HCT116 (cell line): ENCODE measurements at regions not wholly inside any gene's neighbourhood (a gene's known extent, or its start where the extent isn't known, plus 50 kb on each side); places are given as distances from the start of the nearest gene placed in this dataset.

Experiments used
- ATAC-seq: fragments of 200-7000 bp; cut with Tn5 transposase; 2 replicates; pipeline ENCODE4 v1.9.1; 2020; ENCODE audit warnings: mild to moderate bottlenecking, moderate library complexity
- BruUV-seq: library from RNA; stranded (reverse); fragments of 400-500 nt; replicated peaks from 2 replicates; lab custom pipeline; 2021; lab: Mats Ljungman, UMichigan
- CTCF ChIA-PET: fragments of 300-600 bp; sonication (Branson Sonifier 250); formaldehyde crosslinking; loops from one replicate; lab custom pipeline; 2021; ENCODE audit warnings: antibody characterized with exemption; lab: Charles Lee
- POLR2A ChIA-PET: fragments of 300-600, 350-600 bp; sonication (Branson Sonifier 250); formaldehyde crosslinking; loops from one replicate; lab custom pipeline; 2021; ENCODE audit warnings: antibody characterized with exemption; lab: Charles Lee
- RAD21 ChIA-PET, 2 experiments: fragments of 300-600 bp; sonication (Branson Sonifier 250); formaldehyde crosslinking; loops; one replicate each; lab custom pipeline; 2023; ENCODE audit warnings: low total read pairs in 2 of 2; ENCODE audit not compliant: uncharacterized antibody in 2 of 2, unreplicated experiment in 2 of 2, low non-redundant PET in 1 of 2; lab: Charles Lee
- DNase-seq: peaks from one replicate; pipeline ENCODE4 v3.0.0-alpha.2; 2010; ENCODE audit warnings: low read depth, low spot score
- H2AFZ ChIP-seq: fragments of 200-600 bp; shearing (Covaris generic), sonication (generic); 2 replicates; pipeline ENCODE4 v1.6.1; 2017; ENCODE audit warnings: low read depth, mixed run types, mixed read lengths, antibody characterized with exemption, low read length; ENCODE audit not compliant: poor library complexity, severe bottlenecking
- H3K27ac ChIP-seq: 2 replicates; pipeline ENCODE4 v1.5.1; 2012; ENCODE audit warnings: low read depth, low read length
- H3K27me3 ChIP-seq: fragments of 200-600 bp; sonication (generic); 2 replicates; pipeline ENCODE4 v1.6.1; 2016; ENCODE audit warnings: mixed run types, low read length, mixed read lengths; ENCODE audit not compliant: insufficient read depth
- H3K36me3 ChIP-seq, 2 experiments: fragments of 200-500 bp in 1 of 2; fragments of 200-600 bp in 1 of 2; sonication (Bioruptor generic) in 1 of 2; sonication (generic) in 1 of 2; 2 replicates each; pipeline versions ENCODE4 v1.5.1 to v1.6.1; 2014 to 2016; ENCODE audit warnings: low read length in 2 of 2, inconsistent platforms in 1 of 2, mixed read lengths in 1 of 2, mixed run types in 1 of 2; ENCODE audit not compliant: insufficient read depth in 2 of 2, control insufficient read depth in 1 of 2
- H3K4me1 ChIP-seq, 2 experiments: fragments of 200-600 bp in 1 of 2; sonication (generic) in 1 of 2; 2 replicates each; pipeline versions ENCODE4 v1.5.1 to v1.6.1; 2012 to 2017; ENCODE audit warnings: low read length in 2 of 2, inconsistent platforms in 1 of 2, mild to moderate bottlenecking in 1 of 2, mixed read lengths in 1 of 2, mixed run types in 1 of 2, moderate library complexity in 1 of 2; ENCODE audit not compliant: insufficient read depth in 2 of 2, control insufficient read depth in 1 of 2
- H3K4me2 ChIP-seq: fragments of 200-600 bp; sonication (generic); 2 replicates; pipeline ENCODE4 v1.6.1; 2017; ENCODE audit warnings: mixed run types, low read length, mixed read lengths
- H3K4me3 ChIP-seq, 2 experiments: fragments of 200-600 bp in 1 of 2; sonication (generic) in 1 of 2; replicated peaks in 1 of 2; 2 replicates each; pipeline ENCODE4 v1.5.1; 2011 to 2016; ENCODE audit warnings: low read length in 2 of 2, control low read depth in 1 of 2, low read depth in 1 of 2, mild to moderate bottlenecking in 1 of 2, mixed read lengths in 1 of 2, mixed run types in 1 of 2
- H3K79me2 ChIP-seq: fragments of 200-600 bp; sonication (generic); 2 replicates; pipeline ENCODE4 v1.6.1; 2017; ENCODE audit warnings: mild to moderate bottlenecking, mixed run types, low read length, moderate library complexity, mixed read lengths; ENCODE audit not compliant: insufficient read depth
- H3K9ac ChIP-seq: fragments of 200-600 bp; sonication (generic); 2 replicates; pipeline ENCODE4 v1.6.1; 2016; ENCODE audit warnings: low read length, mixed read lengths
- H3K9me2 ChIP-seq: fragments of 200-600 bp; sonication (generic), shearing (Covaris generic); 2 replicates; pipeline ENCODE4 v1.6.1; 2017; ENCODE audit warnings: mixed run types, mild to moderate bottlenecking, moderate library complexity; ENCODE audit not compliant: insufficient read depth
- H3K9me3 ChIP-seq, 2 experiments: fragments of 200-500 bp in 1 of 2; fragments of 200-600 bp in 1 of 2; sonication (Bioruptor generic) in 1 of 2; sonication (generic) in 1 of 2; 2 replicates each; pipeline ENCODE4 v1.6.1; 2014 to 2017; ENCODE audit warnings: low read length in 2 of 2, mixed read lengths in 2 of 2, inconsistent platforms in 1 of 2, low read depth in 1 of 2, mild to moderate bottlenecking in 1 of 2, mixed run types in 1 of 2, moderate library complexity in 1 of 2; ENCODE audit not compliant: control insufficient read depth in 1 of 2, insufficient read depth in 1 of 2
- H4K20me1 ChIP-seq: fragments of 200-600 bp; sonication (generic), shearing (Covaris generic); 2 replicates; pipeline ENCODE4 v1.6.1; 2017; ENCODE audit warnings: mixed run types, mild to moderate bottlenecking, moderate library complexity; ENCODE audit not compliant: insufficient read depth
- CBX3 ChIP-seq: IDR thresholded peaks from 2 replicates; pipeline ENCODE4 v1.6.1; 2012; ENCODE audit warnings: low read depth
- CEBPB ChIP-seq: IDR thresholded peaks from 2 replicates; pipeline ENCODE4 v1.6.1; 2012; ENCODE audit warnings: low read depth
- EGR1 ChIP-seq: IDR thresholded peaks from 2 replicates; pipeline ENCODE4 v1.6.1; 2012; ENCODE audit warnings: low read depth
- ELF1 ChIP-seq: IDR thresholded peaks from 2 replicates; pipeline ENCODE4 v1.6.1; 2012; ENCODE audit warnings: low read depth, borderline replicate concordance
- EZH2phosphoT487 ChIP-seq: fragments of 200-600 bp; IDR thresholded peaks from 2 replicates; pipeline ENCODE4 v1.6.1; 2018; ENCODE audit warnings: antibody characterized with exemption, borderline replicate concordance
- FOSL1 ChIP-seq: IDR thresholded peaks from 2 replicates; pipeline ENCODE4 v1.6.1; 2012; ENCODE audit warnings: low read depth
- JUND ChIP-seq: IDR thresholded peaks from 2 replicates; pipeline ENCODE4 v1.6.1; 2012
- POLR2A ChIP-seq: IDR thresholded peaks from 2 replicates; pipeline ENCODE4 v1.7.0; 2011; ENCODE audit warnings: borderline replicate concordance; ENCODE audit not compliant: insufficient read depth, insufficient read length; ENCODE audit errors: extremely low read depth
- POLR2AphosphoS5 ChIP-seq: IDR thresholded peaks from 2 replicates; pipeline ENCODE4 v1.6.1; 2011; ENCODE audit warnings: mild to moderate bottlenecking, low read depth, low read length, moderate library complexity
- RAD21 ChIP-seq: IDR thresholded peaks from 2 replicates; pipeline ENCODE4 v1.6.1; 2012; ENCODE audit warnings: low read depth, mild to moderate bottlenecking
- SIN3A ChIP-seq: IDR thresholded peaks from 2 replicates; pipeline ENCODE4 v1.6.1; 2012; ENCODE audit warnings: low read depth
- SRF ChIP-seq: IDR thresholded peaks from 2 replicates; pipeline ENCODE4 v1.6.1; 2012; ENCODE audit warnings: low read depth
- TCF7L2 ChIP-seq: IDR thresholded peaks from 2 replicates; pipeline ENCODE4 v1.7.0; 2011; ENCODE audit warnings: borderline replicate concordance, inconsistent platforms; ENCODE audit not compliant: insufficient read depth, insufficient read length; ENCODE audit errors: extremely low read depth
- YY1 ChIP-seq: IDR thresholded peaks from 2 replicates; pipeline ENCODE4 v1.6.1; 2011; ENCODE audit warnings: low read length, low read depth, moderate library complexity, mild to moderate bottlenecking; ENCODE audit not compliant: insufficient replicate concordance; ENCODE audit errors: extremely low read depth
- ZNF274 ChIP-seq: fragments of 200-500 bp; sonication (Bioruptor generic); IDR thresholded peaks from 2 replicates; pipeline ENCODE4 v1.6.1; 2014; ENCODE audit warnings: mild to moderate bottlenecking, low read depth, low read length, inconsistent platforms
- intact Hi-C: fragments of 100-400 bp; cut with micrococcal nuclease; formaldehyde crosslinking; loops from 2 replicates; pipeline ENCODE4 v1.10.0; 2022
- TF ChIP-seq, protein P1 (sequence below): IDR thresholded peaks from 2 replicates; pipeline ENCODE4 v1.6.1; 2012
- TF ChIP-seq, protein P2 (sequence below), 3 experiments: fragments of 200-600 bp in 1 of 3; sonication (generic) in 1 of 3; IDR thresholded peaks in 2 of 3; conservative IDR thresholded peaks in 1 of 3; 2 replicates each; pipeline ENCODE4 v1.5.1; 2012 to 2017; ENCODE audit warnings: low read depth in 2 of 3, low read length in 2 of 3, antibody characterized with exemption in 1 of 3, borderline replicate concordance in 1 of 3, control low read depth in 1 of 3, mild to moderate bottlenecking in 1 of 3, mixed read lengths in 1 of 3, mixed run types in 1 of 3, moderate library complexity in 1 of 3; ENCODE audit not compliant: insufficient read depth in 1 of 3
- TF ChIP-seq, protein P3 (sequence below): IDR thresholded peaks from 2 replicates; pipeline ENCODE4 v1.6.1; 2012

DNA sequence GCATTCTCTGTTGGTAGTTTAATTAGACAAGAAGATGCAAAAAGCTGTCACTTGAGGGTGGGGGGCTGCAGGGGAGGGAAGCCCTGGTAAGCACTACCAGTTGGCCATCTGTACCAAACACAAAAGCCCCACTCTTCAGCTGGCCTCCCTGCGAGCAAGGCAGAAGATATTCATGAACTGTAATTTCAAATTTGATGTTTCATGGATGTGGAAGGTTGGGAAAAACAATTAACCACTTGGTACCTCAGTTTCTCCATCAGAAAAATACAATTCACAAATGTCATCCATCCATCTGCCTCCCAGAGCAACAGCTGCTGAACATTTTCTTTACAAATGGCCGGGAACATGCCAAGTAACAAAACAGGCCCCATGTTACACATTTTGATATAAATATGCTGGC, 265.3 kb downstream of the HNRNPD start:
- no peak overlapping the region for H2AFZ ChIP-seq
- H3K9me3 ChIP-seq: no peaks in the 10 kb centered on the region
- ATAC-seq (no peak), DNase-seq (no peak)
- ChIA-PET RAD21 (no interaction called here), POLR2A (no interaction called here), CTCF (no interaction called here)
- no peak for TF ChIP-seq POLR2A
- TF ChIP-seq YY1: no peak
- no peak for TF ChIP-seq CBX3
- TF ChIP-seq, protein P1, sequence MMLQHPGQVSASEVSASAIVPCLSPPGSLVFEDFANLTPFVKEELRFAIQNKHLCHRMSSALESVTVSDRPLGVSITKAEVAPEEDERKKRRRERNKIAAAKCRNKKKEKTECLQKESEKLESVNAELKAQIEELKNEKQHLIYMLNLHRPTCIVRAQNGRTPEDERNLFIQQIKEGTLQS: no peak
- TF ChIP-seq, protein P2, sequence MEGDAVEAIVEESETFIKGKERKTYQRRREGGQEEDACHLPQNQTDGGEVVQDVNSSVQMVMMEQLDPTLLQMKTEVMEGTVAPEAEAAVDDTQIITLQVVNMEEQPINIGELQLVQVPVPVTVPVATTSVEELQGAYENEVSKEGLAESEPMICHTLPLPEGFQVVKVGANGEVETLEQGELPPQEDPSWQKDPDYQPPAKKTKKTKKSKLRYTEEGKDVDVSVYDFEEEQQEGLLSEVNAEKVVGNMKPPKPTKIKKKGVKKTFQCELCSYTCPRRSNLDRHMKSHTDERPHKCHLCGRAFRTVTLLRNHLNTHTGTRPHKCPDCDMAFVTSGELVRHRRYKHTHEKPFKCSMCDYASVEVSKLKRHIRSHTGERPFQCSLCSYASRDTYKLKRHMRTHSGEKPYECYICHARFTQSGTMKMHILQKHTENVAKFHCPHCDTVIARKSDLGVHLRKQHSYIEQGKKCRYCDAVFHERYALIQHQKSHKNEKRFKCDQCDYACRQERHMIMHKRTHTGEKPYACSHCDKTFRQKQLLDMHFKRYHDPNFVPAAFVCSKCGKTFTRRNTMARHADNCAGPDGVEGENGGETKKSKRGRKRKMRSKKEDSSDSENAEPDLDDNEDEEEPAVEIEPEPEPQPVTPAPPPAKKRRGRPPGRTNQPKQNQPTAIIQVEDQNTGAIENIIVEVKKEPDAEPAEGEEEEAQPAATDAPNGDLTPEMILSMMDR (IDR thresholded peaks at IDR 0.05 in 2 of 3, conservative IDR thresholded peaks at IDR 0.05 in 1 of 3; ENCODE audit: borderline replicate concordance in 1 of 3, insufficient read depth in 1 of 3, low read depth in 2 of 3, low read length in 2 of 3): no peak
- TF ChIP-seq FOSL1: no peak
- TF ChIP-seq EZH2phosphoT487: no peak
- no peak for TF ChIP-seq TCF7L2
- TF ChIP-seq SRF: no peak
- TF ChIP-seq, protein P3, sequence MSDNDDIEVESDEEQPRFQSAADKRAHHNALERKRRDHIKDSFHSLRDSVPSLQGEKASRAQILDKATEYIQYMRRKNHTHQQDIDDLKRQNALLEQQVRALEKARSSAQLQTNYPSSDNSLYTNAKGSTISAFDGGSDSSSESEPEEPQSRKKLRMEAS: no peak
- no peak for TF ChIP-seq SIN3A
- no peak for TF ChIP-seq RAD21
- no peak for TF ChIP-seq CEBPB
- no peak for TF ChIP-seq JUND
- TF ChIP-seq EGR1: no peak
- TF ChIP-seq ZNF274: no peak
- TF ChIP-seq POLR2AphosphoS5: no peak
- no peak for TF ChIP-seq ELF1
- H4K20me1 ChIP-seq: no peaks in the 10 kb centered on the region; the same call in 1 of the 2 replicates
- H3K79me2 ChIP-seq: no peaks in the 10 kb centered on the region
- no peaks in the 10 kb centered on the region for H3K9me2 ChIP-seq
- intact Hi-C loops: no loop called here
- no TSS peak for BruUV-seq
- H3K4me2 ChIP-seq: no peak overlapping the region
- H3K4me3 ChIP-seq: no peak overlapping the region
- no peaks in the 10 kb centered on the region for H3K36me3 ChIP-seq
- H3K27me3 ChIP-seq: peaks cover 25% of the 10 kb centered on the region
- H3K9ac ChIP-seq: no peak overlapping the region
- no peak overlapping the region for H3K27ac ChIP-seq
- H3K4me1 ChIP-seq: no peaks in the 10 kb centered on the region
